Activated CD4-positive, CD25-positive, alpha-beta regulatory T cell treated with anti-CD3 and anti-CD28 coated beads, Interleukin-2, amount 50 U/mL, for 72 hours (primary cell): ENCODE measurements at regions not wholly inside any gene's neighbourhood (a gene's known extent, or its start where the extent isn't known, plus 50 kb on each side); places are given as distances from the start of the nearest gene placed in this dataset.
"Not testable (repeated sequence)": the region's sequence is repeated elsewhere in the genome, so short reads cannot be mapped to it uniquely, and the experiment has no call there.

ENCODE experiments used
- DNase-seq: peaks from one replicate; pipeline ENCODE4 v3.0.0; 2021

DNA sequence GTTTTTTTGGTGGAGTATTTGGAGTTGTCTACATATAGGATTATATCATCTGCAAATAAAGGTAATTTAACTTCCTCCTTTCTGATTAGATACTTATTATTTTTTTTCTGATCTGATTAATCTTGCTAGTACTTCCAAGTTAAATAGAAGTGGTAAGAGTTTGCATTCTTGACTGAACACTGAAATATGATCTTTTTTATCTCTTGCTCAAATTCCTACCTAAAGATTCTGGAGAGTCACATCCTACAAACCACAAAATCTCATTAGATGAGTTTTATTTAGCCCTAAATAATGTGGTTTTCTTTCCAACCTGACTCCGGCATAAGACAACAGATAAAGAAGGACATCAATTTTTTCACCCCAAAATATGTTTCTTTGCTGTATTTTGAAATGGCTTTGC is 977.9 kb upstream of the GBE1 start:
- DNase-seq = no peak

GRCh38 chr3:82736696-82737277 is 975.3 kb upstream of the GBE1 start:
- DNase-seq = no peak

- no peak for DNase-seq
These were observed 953.8 kb upstream of the GBE1 start for GRCh38 chr3:82715091-82715856.

DNA sequence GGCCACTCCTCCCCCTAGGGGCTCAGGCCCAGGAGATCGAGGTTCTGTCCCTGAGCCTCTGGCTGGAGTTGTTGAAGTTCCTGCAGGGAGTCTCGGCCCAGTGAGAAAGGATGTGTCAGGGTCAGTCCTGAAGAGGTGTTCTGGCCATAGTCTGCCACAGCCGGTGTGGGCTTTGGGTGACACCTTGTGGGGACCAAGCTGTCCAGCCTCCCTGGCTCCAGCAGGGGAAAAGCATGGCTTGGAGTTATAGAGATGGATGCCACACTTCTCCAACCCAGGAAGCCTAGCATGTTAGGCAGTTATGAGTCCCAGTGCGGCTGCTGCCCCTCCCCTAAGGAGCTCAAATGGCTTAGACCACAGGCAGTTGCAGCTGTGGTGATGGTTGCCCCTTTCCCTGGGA is 945.6 kb upstream of the GBE1 start:
- no peak for DNase-seq

DNA sequence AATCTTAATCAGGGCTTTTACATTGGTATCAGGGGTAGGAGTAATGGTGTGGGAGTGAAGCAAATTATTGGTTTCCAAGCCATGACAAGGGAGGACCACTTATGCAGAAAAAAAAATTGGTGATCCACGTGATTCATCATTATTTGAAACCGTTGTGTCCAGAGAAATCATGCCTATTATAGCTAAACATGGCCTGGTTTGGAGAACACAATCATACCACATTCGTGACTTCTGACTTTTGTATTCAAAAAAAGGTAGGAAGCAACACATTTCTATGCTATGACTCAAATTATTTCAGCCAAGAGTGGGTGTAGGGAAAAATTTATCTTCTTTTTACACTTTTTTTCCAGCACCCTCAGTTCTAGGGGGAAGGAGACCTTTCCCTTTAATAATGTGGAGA is 924.3 kb upstream of the GBE1 start:
- no peak for DNase-seq

- DNase-seq = no peak
These were observed 915.0 kb upstream of the GBE1 start for GRCh38 chr3:82676356-82677026.

GRCh38 chr3:82672966-82673365 is 911.5 kb upstream of the GBE1 start:
- DNase-seq = no peak

- no peak for DNase-seq
These were observed 910.0 kb upstream of the GBE1 start for GRCh38 chr3:82671466-82671865.

DNA sequence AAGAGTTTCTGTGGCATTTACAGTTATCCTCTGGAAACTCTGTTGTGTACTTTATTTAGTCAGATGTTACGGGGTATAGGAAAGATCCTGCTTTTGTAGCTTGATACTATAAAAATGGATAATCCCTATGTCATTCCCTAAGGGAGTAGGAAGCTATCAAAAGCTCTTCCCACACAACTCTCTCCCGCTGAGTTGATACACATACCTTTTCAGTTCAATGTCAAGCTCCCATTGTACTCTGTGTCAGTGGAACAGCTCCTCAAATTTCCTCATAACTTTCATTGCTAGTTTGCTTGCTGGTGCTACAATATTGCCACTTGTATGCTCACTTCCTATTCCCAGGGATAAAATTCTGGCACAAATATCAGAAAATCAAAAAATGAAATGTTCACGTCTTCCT is 893.3 kb upstream of the GBE1 start:
- no peak for DNase-seq

DNA sequence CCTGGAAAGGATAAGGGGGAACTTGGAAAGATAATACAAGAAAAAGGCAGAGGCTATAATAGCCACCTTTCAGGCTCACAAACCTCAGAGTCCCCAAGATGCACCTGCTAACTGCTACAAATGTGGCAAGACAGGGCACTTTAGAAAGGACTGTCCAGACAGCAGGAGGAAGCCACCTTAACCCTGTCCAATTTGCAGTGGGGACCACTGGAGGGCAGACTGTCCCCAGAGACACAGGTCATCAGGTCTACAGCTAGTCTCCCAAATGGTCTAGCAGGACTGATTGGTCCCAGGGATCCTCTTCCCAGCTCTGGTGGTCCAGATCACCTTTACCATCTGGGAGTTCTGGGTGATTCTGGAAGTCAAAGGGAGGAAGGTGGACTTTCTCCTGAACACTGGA is 882.5 kb upstream of the GBE1 start:
- DNase-seq = no peak

- no peak for DNase-seq
These were observed 880.3 kb upstream of the GBE1 start for GRCh38 chr3:82641701-82642100.

DNA sequence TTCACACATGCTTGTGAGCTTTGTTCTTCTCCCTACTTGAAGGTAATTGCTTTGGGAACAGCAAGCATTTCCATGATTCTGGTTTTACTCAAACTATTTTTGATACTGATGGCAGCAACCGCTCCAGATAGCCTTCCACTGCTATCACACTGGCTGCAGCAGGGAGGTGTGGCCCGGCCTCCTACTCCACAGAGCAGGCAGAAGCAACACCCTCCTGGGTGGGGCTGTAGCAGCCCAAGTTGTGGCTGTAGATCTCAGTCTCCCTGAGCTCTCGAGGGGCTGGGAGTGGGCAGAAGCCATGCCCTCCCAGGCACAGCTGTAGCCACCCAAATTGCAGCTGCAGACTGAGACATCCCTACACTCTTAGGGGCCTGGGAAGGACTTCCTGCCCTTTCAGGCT is 878.8 kb upstream of the GBE1 start:
- no peak for DNase-seq

DNA sequence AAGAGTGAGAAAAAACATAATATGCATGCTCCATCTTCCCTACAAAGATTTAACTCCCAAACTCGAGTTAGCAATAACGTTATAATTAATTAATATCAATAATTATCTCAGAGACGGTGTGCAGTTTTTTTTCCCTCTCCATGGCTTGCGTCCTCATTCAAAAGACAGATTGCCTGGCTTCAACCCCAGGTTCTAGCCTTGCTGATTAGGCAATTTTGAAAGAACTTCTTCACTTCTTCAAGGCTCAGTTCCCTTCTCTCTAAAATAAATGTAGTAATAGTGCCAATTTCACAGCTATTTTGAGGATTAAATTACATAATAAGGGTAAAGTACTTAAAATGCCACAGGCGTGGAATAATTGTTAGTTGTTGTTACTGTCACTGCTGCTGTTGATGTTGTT is 876.1 kb upstream of the GBE1 start:
- no peak for DNase-seq

- no peak for DNase-seq
These were observed 874.7 kb upstream of the GBE1 start for GRCh38 chr3:82636177-82636576.

DNA sequence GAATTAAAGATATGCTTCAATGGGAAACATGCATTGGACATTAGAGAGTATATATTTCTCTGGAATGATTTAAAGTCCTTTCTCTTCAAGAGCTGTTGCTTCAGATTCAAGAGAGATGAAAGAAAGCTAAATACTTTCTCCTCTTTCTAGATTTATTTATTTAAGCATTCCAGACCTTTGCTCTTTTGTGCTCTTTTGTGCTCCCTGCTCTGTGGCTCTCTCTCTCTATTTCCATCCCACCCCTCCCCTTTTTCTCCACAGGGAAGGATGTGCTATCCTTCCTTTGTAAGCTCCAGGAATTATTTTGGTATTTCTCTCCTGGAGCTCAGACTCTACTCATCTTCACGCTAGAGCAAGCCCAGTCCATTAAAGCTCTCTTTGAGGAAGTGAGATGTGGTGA is 871.9 kb upstream of the GBE1 start:
- DNase-seq = no peak

GRCh38 chr3:82629937-82630336 is 868.5 kb upstream of the GBE1 start:
- DNase-seq = no peak

DNA sequence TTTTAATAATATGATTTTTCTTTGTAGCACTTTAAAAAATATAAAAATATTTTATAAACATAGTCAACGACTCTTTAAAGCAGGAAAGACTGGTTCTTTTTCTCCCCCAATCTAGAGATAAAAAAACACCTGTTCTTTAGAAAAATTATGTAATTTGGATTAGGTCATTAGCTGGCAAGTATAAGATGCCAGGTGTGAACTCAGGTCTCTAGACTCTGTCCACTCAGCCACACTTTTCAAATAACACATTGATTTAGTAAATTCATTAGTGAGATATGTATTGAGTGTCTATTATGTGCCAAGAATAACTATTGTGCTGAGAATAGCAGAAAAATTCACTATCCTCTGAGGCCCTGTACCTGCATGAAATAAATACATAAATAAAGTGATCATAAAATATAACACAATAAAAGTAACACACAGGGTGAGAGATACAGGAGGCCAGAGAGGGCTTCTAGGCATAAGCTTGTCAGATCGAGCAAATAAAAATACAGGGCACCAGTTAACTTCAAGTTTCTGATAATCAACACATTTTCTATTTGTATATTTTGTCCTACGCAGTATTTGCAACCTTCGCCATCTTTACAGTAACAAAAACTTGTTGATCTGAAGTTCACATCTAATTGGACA is 867.1 kb upstream of the GBE1 start:
- no peak for DNase-seq

DNA sequence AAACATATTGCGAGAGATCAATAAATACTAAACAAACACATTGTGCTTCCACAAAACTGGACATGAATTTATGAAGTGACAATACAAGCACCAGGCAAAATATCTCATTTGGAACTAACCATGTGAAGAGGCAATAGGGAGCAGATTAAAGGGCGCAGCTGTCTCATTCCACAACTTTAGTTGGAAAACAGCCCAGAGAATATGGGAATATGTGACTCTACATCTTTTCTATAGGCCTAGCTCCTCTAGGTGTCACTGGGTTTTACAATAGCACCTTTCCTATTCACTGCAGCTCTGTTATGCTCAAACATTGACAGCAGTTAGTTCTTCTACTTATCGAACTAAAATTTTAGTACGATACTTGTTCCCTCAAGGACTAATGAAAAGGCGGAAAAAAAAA is 866.3 kb upstream of the GBE1 start:
- DNase-seq = no peak

DNA sequence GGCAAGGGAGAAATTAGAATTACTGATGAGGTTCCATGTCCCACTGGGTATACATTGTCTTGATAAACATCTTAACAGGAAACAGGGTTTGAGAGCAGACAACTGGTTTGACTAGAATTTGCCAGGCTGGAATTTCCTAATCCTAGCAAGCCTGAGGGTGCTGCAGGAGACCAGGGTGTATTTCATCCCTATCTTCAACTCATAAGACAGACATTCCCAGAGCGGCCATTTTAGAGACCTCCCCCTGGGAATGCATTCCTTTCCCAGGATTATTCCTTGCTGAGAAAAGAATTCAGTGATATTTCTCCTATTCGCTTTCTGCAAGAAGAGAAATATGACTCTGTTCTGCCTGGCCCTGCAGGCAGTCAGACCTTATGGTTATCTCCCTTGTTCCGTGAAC is 859.3 kb upstream of the GBE1 start:
- not testable (repeated sequence) for DNase-seq

DNA sequence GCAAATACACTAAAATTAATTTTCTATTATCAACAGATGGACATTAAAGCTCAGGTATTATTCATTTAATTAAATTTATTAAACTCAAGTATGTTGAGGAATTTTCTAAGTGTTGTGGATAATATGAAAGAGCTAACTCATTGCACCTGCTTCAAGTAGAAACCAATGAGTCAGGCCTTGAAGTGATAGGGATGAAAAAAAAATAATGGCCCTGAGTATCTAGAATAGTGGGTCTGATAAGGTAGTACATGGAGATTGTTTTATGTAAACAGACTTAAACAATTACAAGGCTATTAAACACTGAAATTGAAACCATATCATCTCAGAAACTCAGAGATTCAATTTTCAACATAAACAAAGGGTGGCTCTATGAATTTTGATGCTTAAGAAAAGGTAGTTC is 857.1 kb upstream of the GBE1 start:
- no peak for DNase-seq

- DNase-seq = no peak
These were observed 848.8 kb upstream of the GBE1 start for GRCh38 chr3:82610236-82610635.

DNA sequence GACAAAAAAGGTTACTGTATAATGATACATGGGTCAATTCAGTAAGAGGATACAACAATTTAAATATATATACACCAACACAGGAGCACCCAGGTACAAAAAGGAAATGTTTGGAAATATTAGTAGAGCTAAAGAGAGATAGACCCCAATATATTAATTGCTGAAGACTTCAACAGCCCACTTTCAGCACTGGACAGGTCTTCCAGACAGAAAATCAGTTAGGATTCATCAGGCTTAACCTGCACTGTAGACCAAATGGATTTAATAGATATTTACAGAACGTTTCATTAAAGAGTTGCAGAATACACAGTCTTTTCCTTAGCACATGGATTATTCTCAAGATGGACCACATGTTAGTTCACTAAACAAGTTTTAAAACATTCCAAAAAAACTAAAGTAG is 845.9 kb upstream of the GBE1 start:
- DNase-seq = no peak

DNA sequence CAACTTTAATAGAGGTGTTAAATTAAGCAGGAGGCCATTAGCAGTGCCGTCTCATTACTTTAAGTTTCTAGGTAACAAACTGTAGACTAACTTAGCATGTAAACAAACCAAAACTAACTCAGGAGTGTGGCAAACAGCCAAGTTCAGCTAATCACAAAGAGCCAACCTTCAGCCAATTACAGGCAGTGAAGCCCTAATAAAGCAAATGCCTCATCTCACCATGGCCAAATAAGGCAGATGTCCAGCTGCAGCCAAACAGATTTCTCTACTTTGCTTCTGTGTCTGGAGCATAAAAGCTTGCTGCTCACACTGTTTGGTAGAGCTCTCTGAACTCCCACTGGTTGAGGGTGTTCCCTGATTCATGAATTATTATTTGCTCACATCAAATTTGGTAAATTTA is 835.4 kb upstream of the GBE1 start:
- no peak for DNase-seq

DNA sequence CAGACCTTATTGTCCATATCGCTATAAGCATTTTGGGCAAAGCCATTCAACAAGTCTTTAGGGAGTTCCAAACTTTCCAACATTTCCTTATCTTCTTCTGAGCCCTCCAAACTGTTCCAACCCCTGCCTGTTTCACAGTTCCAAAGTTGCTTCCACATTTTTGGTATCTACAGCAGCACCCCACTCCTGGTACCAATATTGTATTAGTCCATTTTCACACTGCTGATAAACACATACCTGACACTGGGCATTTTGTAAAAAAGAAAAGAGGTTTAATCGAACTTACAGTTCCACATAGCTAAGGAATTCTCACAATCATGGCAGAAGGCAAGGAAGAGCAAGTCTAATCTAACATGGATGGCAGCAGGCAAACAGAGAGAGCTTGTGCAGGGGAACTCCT is 834.1 kb upstream of the GBE1 start:
- no peak for DNase-seq
